GM10266 (cell line): ENCODE measurements at regions not wholly inside any gene's neighbourhood (a gene's known extent, or its start where the extent isn't known, plus 50 kb on each side); places are given as distances from the start of the nearest gene placed in this dataset.
"Not testable (repeated sequence)": the region's sequence is repeated elsewhere in the genome, so short reads cannot be mapped to it uniquely, and the experiment has no call there.

Experiments
- DNase-seq: peaks from one replicate; pipeline ENCODE4 v3.0.0; 2012; ENCODE audit errors: extremely low spot score
- CTCF ChIP-seq: IDR thresholded peaks from 2 replicates; pipeline ENCODE4 v1.5.1; 2012; ENCODE audit warnings: mild to moderate bottlenecking, low read depth; ENCODE audit not compliant: control insufficient read depth, insufficient read depth; ENCODE audit errors: missing control alignments

- DNase-seq: no peak
- TF ChIP-seq CTCF: no peak
Measured at GRCh38 chrX:138908577-138908976, 197.1 kb upstream of the FGF13 start.

GRCh38 chrX:138897621-138898492, 186.3 kb upstream of the FGF13 start:
- TF ChIP-seq CTCF: no peak
- DNase-seq: no peak

GRCh38 chrX:138890491-138890890, 179.0 kb upstream of the FGF13 start:
- no peak for DNase-seq
- TF ChIP-seq CTCF: no peak

- no peak for DNase-seq
- TF ChIP-seq CTCF: no peak
Measured at GRCh38 chrX:138889149-138889548, 177.6 kb upstream of the FGF13 start.

GRCh38 chrX:138886769-138887168, 175.3 kb upstream of the FGF13 start:
- TF ChIP-seq CTCF: no peak
- no peak for DNase-seq

- no peak for DNase-seq
- TF ChIP-seq CTCF: no peak
Measured at GRCh38 chrX:138885886-138886285, 174.4 kb upstream of the FGF13 start.

- DNase-seq: not testable (repeated sequence)
Measured at GRCh38 chrX:138880293-138880692, 168.8 kb upstream of the FGF13 start.

- no peak for DNase-seq
- no peak for TF ChIP-seq CTCF
Measured at GRCh38 chrX:138877746-138878145, 166.2 kb upstream of the FGF13 start.
